ENCODE measurements at regions not wholly inside any gene's neighbourhood (a gene's known extent, or its start where the extent isn't known, plus 50 kb on each side); places are given as distances from the start of the nearest gene placed in this dataset.

- H3K79me2 ChIP-seq (ENCODE audit: control insufficient read depth, insufficient read depth, low read length, poor library complexity): no peaks in the 10 kb centered on the region
- no peak overlapping the region for H2BK12ac ChIP-seq (ENCODE audit: low read length)
- no peak overlapping the region for H3K23ac ChIP-seq (ENCODE audit: low read length)
- no peak overlapping the region for H3K14ac ChIP-seq (ENCODE audit: low read length)
- H2AK5ac ChIP-seq (ENCODE audit: low read length): no peak overlapping the region
- WGBS (ENCODE audit: extremely low coverage, insufficient coverage, insufficient read length): no CpG with 5 or more reads among the region's 3 CpGs
- no peak overlapping the region for H3K4me2 ChIP-seq (ENCODE audit: low read length)
- no peak overlapping the region for H2BK120ac ChIP-seq (ENCODE audit: insufficient read depth, low read length, poor library complexity)
- H3K9ac ChIP-seq (ENCODE audit: low read length): no peak overlapping the region
- no peak overlapping the region for H4K8ac ChIP-seq (ENCODE audit: low read depth, low read length)
- no peak overlapping the region for H3K18ac ChIP-seq (ENCODE audit: low read length)
- H4K12ac ChIP-seq (ENCODE audit: low read depth, low read length): no peak overlapping the region
- H3K27me3 ChIP-seq (ENCODE audit: insufficient read depth, low read length): no peaks in the 10 kb centered on the region
- H2BK5ac ChIP-seq (ENCODE audit: low read depth, low read length, poor library complexity): no peak overlapping the region
- H4K91ac ChIP-seq (ENCODE audit: low read depth, low read length): no peak overlapping the region
- no peaks in the 10 kb centered on the region for H3K4me1 ChIP-seq (ENCODE audit: control insufficient read depth in 1 of 2, insufficient read depth in 2 of 2, low read length in 2 of 2)
- no peaks in the 10 kb centered on the region for H3K9me3 ChIP-seq (ENCODE audit: insufficient read depth, low read depth, low read length)
- H3K27ac ChIP-seq (ENCODE audit: low read depth, low read length): no peak overlapping the region
- H3K36me3 ChIP-seq (ENCODE audit: control insufficient read depth in 1 of 2, insufficient read depth in 2 of 2, low read length in 2 of 2): no peaks in the 10 kb centered on the region
- no peak overlapping the region for H3K4ac ChIP-seq (ENCODE audit: low read depth, low read length)
- H3K79me1 ChIP-seq (ENCODE audit: low read length): no peaks in the 10 kb centered on the region
- H3K4me3 ChIP-seq (ENCODE audit: low read depth, low read length): no peak overlapping the region
- no peak for DNase-seq
- no peak overlapping the region for H2AFZ ChIP-seq (ENCODE audit: insufficient read depth, low read length, poor library complexity)
Observed at GRCh38 chr5:12488161-12488560, 583.9 kb upstream of the CTNND2 start.

- H4K8ac ChIP-seq (ENCODE audit: low read depth, low read length): no peak overlapping the region
- no peak overlapping the region for H4K91ac ChIP-seq (ENCODE audit: low read depth, low read length)
- no peak overlapping the region for H2BK12ac ChIP-seq (ENCODE audit: low read length)
- H3K4me1 ChIP-seq (ENCODE audit: control insufficient read depth in 1 of 2, insufficient read depth in 2 of 2, low read length in 2 of 2): no peaks in the 10 kb centered on the region
- H4K12ac ChIP-seq (ENCODE audit: low read depth, low read length): no peak overlapping the region
- WGBS (ENCODE audit: extremely low coverage, insufficient coverage, insufficient read length): no CpG with 5 or more reads among the region's 3 CpGs
- no peak for DNase-seq
- no peak overlapping the region for H2AFZ ChIP-seq (ENCODE audit: insufficient read depth, low read length, poor library complexity)
- no peak overlapping the region for H2AK5ac ChIP-seq (ENCODE audit: low read length)
- no peak overlapping the region for H3K4ac ChIP-seq (ENCODE audit: low read depth, low read length)
- no peaks in the 10 kb centered on the region for H3K36me3 ChIP-seq (ENCODE audit: control insufficient read depth in 1 of 2, insufficient read depth in 2 of 2, low read length in 2 of 2)
- no peak overlapping the region for H3K9ac ChIP-seq (ENCODE audit: low read length)
- H3K14ac ChIP-seq (ENCODE audit: low read length): no peak overlapping the region
- H3K79me2 ChIP-seq (ENCODE audit: control insufficient read depth, insufficient read depth, low read length, poor library complexity): no peaks in the 10 kb centered on the region
- no peaks in the 10 kb centered on the region for H3K79me1 ChIP-seq (ENCODE audit: low read length)
- no peak overlapping the region for H3K4me2 ChIP-seq (ENCODE audit: low read length)
- no peaks in the 10 kb centered on the region for H3K9me3 ChIP-seq (ENCODE audit: insufficient read depth, low read depth, low read length)
- H3K4me3 ChIP-seq (ENCODE audit: low read depth, low read length): no peak overlapping the region
- no peaks in the 10 kb centered on the region for H3K27me3 ChIP-seq (ENCODE audit: insufficient read depth, low read length)
- H3K27ac ChIP-seq (ENCODE audit: low read depth, low read length): no peak overlapping the region
- no peak overlapping the region for H3K18ac ChIP-seq (ENCODE audit: low read length)
- H2BK5ac ChIP-seq (ENCODE audit: low read depth, low read length, poor library complexity): no peak overlapping the region
- H3K23ac ChIP-seq (ENCODE audit: low read length): no peak overlapping the region
- H2BK120ac ChIP-seq (ENCODE audit: insufficient read depth, low read length, poor library complexity): no peak overlapping the region
Observed at GRCh38 chr5:12480487-12480886, 576.2 kb upstream of the CTNND2 start.

- H2AK5ac ChIP-seq (ENCODE audit: low read length): no peak overlapping the region
- H2AFZ ChIP-seq (ENCODE audit: insufficient read depth, low read length, poor library complexity): no peak overlapping the region
- H3K27me3 ChIP-seq (ENCODE audit: insufficient read depth, low read length): no peaks in the 10 kb centered on the region
- no peak overlapping the region for H3K18ac ChIP-seq (ENCODE audit: low read length)
- H4K91ac ChIP-seq (ENCODE audit: low read depth, low read length): no peak overlapping the region
- no CpG with 5 or more reads among the region's 2 CpGs for WGBS (ENCODE audit: extremely low coverage, insufficient coverage, insufficient read length)
- no peak overlapping the region for H3K4me3 ChIP-seq (ENCODE audit: low read depth, low read length)
- H3K36me3 ChIP-seq (ENCODE audit: control insufficient read depth in 1 of 2, insufficient read depth in 2 of 2, low read length in 2 of 2): no peaks in the 10 kb centered on the region
- no peak overlapping the region for H4K8ac ChIP-seq (ENCODE audit: low read depth, low read length)
- no peak for DNase-seq
- no peaks in the 10 kb centered on the region for H3K79me2 ChIP-seq (ENCODE audit: control insufficient read depth, insufficient read depth, low read length, poor library complexity)
- no peaks in the 10 kb centered on the region for H3K79me1 ChIP-seq (ENCODE audit: low read length)
- H3K23ac ChIP-seq (ENCODE audit: low read length): no peak overlapping the region
- H3K14ac ChIP-seq (ENCODE audit: low read length): no peak overlapping the region
- no peaks in the 10 kb centered on the region for H3K9me3 ChIP-seq (ENCODE audit: insufficient read depth, low read depth, low read length)
- H3K9ac ChIP-seq (ENCODE audit: low read length): no peak overlapping the region
- H3K4ac ChIP-seq (ENCODE audit: low read depth, low read length): no peak overlapping the region
- no peak overlapping the region for H2BK120ac ChIP-seq (ENCODE audit: insufficient read depth, low read length, poor library complexity)
- no peak overlapping the region for H3K4me2 ChIP-seq (ENCODE audit: low read length)
- H4K12ac ChIP-seq (ENCODE audit: low read depth, low read length): no peak overlapping the region
- H2BK5ac ChIP-seq (ENCODE audit: low read depth, low read length, poor library complexity): no peak overlapping the region
- no peaks in the 10 kb centered on the region for H3K4me1 ChIP-seq (ENCODE audit: control insufficient read depth in 1 of 2, insufficient read depth in 2 of 2, low read length in 2 of 2)
- no peak overlapping the region for H3K27ac ChIP-seq (ENCODE audit: low read depth, low read length)
- no peak overlapping the region for H2BK12ac ChIP-seq (ENCODE audit: low read length)
Observed at GRCh38 chr5:12477554-12477953, 573.3 kb upstream of the CTNND2 start.

GRCh38 chr5:12467799-12468198, 563.6 kb upstream of the CTNND2 start:
- peaks cover 5% of the 10 kb centered on the region for H3K9me3 ChIP-seq (ENCODE audit: insufficient read depth, low read depth, low read length)
- H2AFZ ChIP-seq (ENCODE audit: insufficient read depth, low read length, poor library complexity): no peak overlapping the region
- H3K4me2 ChIP-seq (ENCODE audit: low read length): no peak overlapping the region
- no peak overlapping the region for H4K8ac ChIP-seq (ENCODE audit: low read depth, low read length)
- H2AK5ac ChIP-seq (ENCODE audit: low read length): no peak overlapping the region
- no peak overlapping the region for H2BK12ac ChIP-seq (ENCODE audit: low read length)
- H3K79me2 ChIP-seq (ENCODE audit: control insufficient read depth, insufficient read depth, low read length, poor library complexity): no peaks in the 10 kb centered on the region
- no peaks in the 10 kb centered on the region for H3K36me3 ChIP-seq (ENCODE audit: control insufficient read depth in 1 of 2, insufficient read depth in 2 of 2, low read length in 2 of 2)
- no peak overlapping the region for H2BK120ac ChIP-seq (ENCODE audit: insufficient read depth, low read length, poor library complexity)
- H3K79me1 ChIP-seq (ENCODE audit: low read length): no peaks in the 10 kb centered on the region
- H3K4ac ChIP-seq (ENCODE audit: low read depth, low read length): no peak overlapping the region
- no peak overlapping the region for H3K18ac ChIP-seq (ENCODE audit: low read length)
- no CpG with 5 or more reads among the region's 4 CpGs for WGBS (ENCODE audit: extremely low coverage, insufficient coverage, insufficient read length)
- H2BK5ac ChIP-seq (ENCODE audit: low read depth, low read length, poor library complexity): no peak overlapping the region
- H3K23ac ChIP-seq (ENCODE audit: low read length): no peak overlapping the region
- no peak for DNase-seq
- H3K9ac ChIP-seq (ENCODE audit: low read length): no peak overlapping the region
- no peaks in the 10 kb centered on the region for H3K27me3 ChIP-seq (ENCODE audit: insufficient read depth, low read length)
- no peak overlapping the region for H3K14ac ChIP-seq (ENCODE audit: low read length)
- no peak overlapping the region for H3K4me3 ChIP-seq (ENCODE audit: low read depth, low read length)
- no peak overlapping the region for H4K12ac ChIP-seq (ENCODE audit: low read depth, low read length)
- no peak overlapping the region for H3K27ac ChIP-seq (ENCODE audit: low read depth, low read length)
- no peaks in the 10 kb centered on the region for H3K4me1 ChIP-seq (ENCODE audit: control insufficient read depth in 1 of 2, insufficient read depth in 2 of 2, low read length in 2 of 2)
- H4K91ac ChIP-seq (ENCODE audit: low read depth, low read length): no peak overlapping the region

All from trophoblast cell (in vitro differentiated cells and primary cell).